Liver (tissue), 8 donors: ENCODE measurements at regions not wholly inside any gene's neighbourhood (a gene's known extent, or its start where the extent isn't known, plus 50 kb on each side); places are given as distances from the start of the nearest gene placed in this dataset.

Experiments used
- DNase-seq: peaks from one replicate; pipeline ENCODE4 v3.0.0-alpha.2; 2017; ENCODE audit warnings: low spot score
- H3K27ac ChIP-seq, 2 donors: one replicate each; pipeline ENCODE4 v1.7.0; 2013; ENCODE audit warnings: inconsistent platforms in 2 of 2, low read length in 2 of 2, control low read depth in 1 of 2, low read depth in 1 of 2, mild to moderate bottlenecking in 1 of 2
- H3K27me3 ChIP-seq, 4 donors: one replicate each; pipeline versions ENCODE4 v1.6.1 to v1.7.0; 2013; ENCODE audit warnings: low read length in 3 of 4, inconsistent platforms in 1 of 4, mild to moderate bottlenecking in 1 of 4, moderate library complexity in 1 of 4; ENCODE audit not compliant: control insufficient read depth in 4 of 4, insufficient read depth in 4 of 4
- H3K36me3 ChIP-seq, 4 donors: one replicate each; pipeline versions ENCODE4 v1.6.1 to v1.7.0; 2013; ENCODE audit warnings: low read length in 3 of 4, mild to moderate bottlenecking in 3 of 4, low read depth in 1 of 4, moderate library complexity in 1 of 4; ENCODE audit not compliant: control insufficient read depth in 4 of 4, insufficient read depth in 3 of 4
- H3K4me1 ChIP-seq, 4 donors: one replicate each; pipeline versions ENCODE4 v1.6.1 to v1.7.0; 2013; ENCODE audit warnings: low read length in 3 of 4, mild to moderate bottlenecking in 3 of 4, moderate library complexity in 1 of 4; ENCODE audit not compliant: control insufficient read depth in 4 of 4, insufficient read depth in 4 of 4
- H3K4me3 ChIP-seq, 3 donors: one replicate each; pipeline versions ENCODE4 v1.6.1 to v1.7.0; 2013; ENCODE audit warnings: low read length in 3 of 3, control low read depth in 1 of 3, low read depth in 1 of 3, mild to moderate bottlenecking in 1 of 3
- H3K9ac ChIP-seq, 2 donors: one replicate each; pipeline ENCODE4 v1.7.0; 2013; ENCODE audit warnings: low read length in 2 of 2, mild to moderate bottlenecking in 2 of 2, moderate library complexity in 2 of 2, control low read depth in 1 of 2, low read depth in 1 of 2
- H3K9me3 ChIP-seq, 4 donors: one replicate each; pipeline versions ENCODE4 v1.6.1 to v1.7.0; 2013; ENCODE audit warnings: low read length in 3 of 4; ENCODE audit not compliant: control insufficient read depth in 4 of 4
- CTCF ChIP-seq: fragments of 150-350 bp; IDR thresholded peaks from 2 replicates; pipeline ENCODE4 v1.5.1; 2017; ENCODE audit warnings: improper control_type of control experiment, low read depth, low read length; ENCODE audit not compliant: missing input control
- EGR1 ChIP-seq, 2 donors: IDR thresholded peaks; 2 replicates each; pipeline ENCODE4 v1.6.1; 2016 to 2018; ENCODE audit warnings: antibody characterized with exemption in 2 of 2, low read depth in 2 of 2
- FOXA1 ChIP-seq: IDR thresholded peaks from 2 replicates; pipeline ENCODE4 v1.6.1; 2016; ENCODE audit warnings: antibody characterized with exemption
- FOXA2 ChIP-seq: IDR thresholded peaks from 2 replicates; pipeline ENCODE4 v1.6.1; 2016; ENCODE audit warnings: antibody characterized with exemption
- HNF4A ChIP-seq, 2 donors: conservative IDR thresholded peaks; 2 replicates each; pipeline ENCODE4 v1.6.1; 2016; ENCODE audit warnings: antibody characterized with exemption in 2 of 2, mild to moderate bottlenecking in 2 of 2
- HNF4G ChIP-seq: IDR thresholded peaks from 2 replicates; pipeline ENCODE4 v1.6.1; 2016; ENCODE audit warnings: antibody characterized with exemption
- MAX ChIP-seq: IDR thresholded peaks from 2 replicates; pipeline ENCODE4 v1.6.1; 2016; ENCODE audit warnings: antibody characterized with exemption
- NR2F2 ChIP-seq: IDR thresholded peaks from 2 replicates; pipeline ENCODE4 v1.6.1; 2016; ENCODE audit warnings: antibody characterized with exemption
- RXRA ChIP-seq, 2 donors: IDR thresholded peaks; 2 replicates each; pipeline ENCODE4 v1.6.1; 2017 to 2018; ENCODE audit warnings: antibody characterized with exemption in 2 of 2, mild to moderate bottlenecking in 1 of 2
- SP1 ChIP-seq: IDR thresholded peaks from 2 replicates; pipeline ENCODE4 v1.6.1; 2018; ENCODE audit warnings: antibody characterized with exemption, mild to moderate bottlenecking
- TAF1 ChIP-seq: conservative IDR thresholded peaks from 2 replicates; pipeline ENCODE4 v1.6.1; 2016; ENCODE audit warnings: antibody characterized with exemption, mild to moderate bottlenecking
- YY1 ChIP-seq: IDR thresholded peaks from 2 replicates; pipeline ENCODE4 v1.6.1; 2016; ENCODE audit warnings: antibody characterized with exemption, mild to moderate bottlenecking
- ZBTB33 ChIP-seq: IDR thresholded peaks from 2 replicates; pipeline ENCODE4 v1.6.1; 2016; ENCODE audit warnings: antibody characterized with exemption
- WGBS: extraction: QIAGEN DNeasy Blood & Tissue Kit; methylation state at CpG from one replicate; pipeline ENCODE4 v1.1.7; 2013; 5-methylcytosine and 5-hydroxymethylcytosine counted together
- donor health status: healthy.
- donor health status: healthy.
- donor health status: healthy.
- donor health status: healthy.
- donor health status: healthy.

GRCh38 chr3:157914882-157915281, 191.3 kb downstream of the SHOX2 start:
- Histone ChIP-seq H3K27me3 (no peaks in the 10 kb centered on the region), H3K9ac (no peak overlapping the region), H3K4me3 (no peak overlapping the region), H3K9me3 (no peaks in the 10 kb centered on the region), H3K27ac (no peak overlapping the region), H3K36me3 (no peaks in the 10 kb centered on the region), H3K4me1 (no peaks in the 10 kb centered on the region)
- no peak for TF ChIP-seq SP1
- TF ChIP-seq NR2F2, result no peak
- no peak for DNase-seq

GRCh38 chr3:157913741-157914150, 192.5 kb downstream of the SHOX2 start:
- no peak overlapping the region for H3K9ac ChIP-seq
- H3K9me3 ChIP-seq, result no peaks in the 10 kb centered on the region
- H3K27ac ChIP-seq, result no peak overlapping the region
- H3K36me3 ChIP-seq, result no peaks in the 10 kb centered on the region
- DNase-seq, result no peak
- TF ChIP-seq HNF4A (conservative IDR thresholded peaks at IDR 0.05), result no peak
- no peak for TF ChIP-seq YY1
- TF ChIP-seq TAF1, result no peak
- no peak for TF ChIP-seq MAX
- TF ChIP-seq RXRA (IDR thresholded peaks at IDR 0.05), result no peak
- TF ChIP-seq CTCF, result no peak
- TF ChIP-seq ZBTB33, result no peak
- TF ChIP-seq EGR1 (IDR thresholded peaks at IDR 0.05; ENCODE audit: low read depth in 2 of 2), result no peak
- no peak for TF ChIP-seq HNF4G
- no peak for TF ChIP-seq FOXA2
- TF ChIP-seq SP1, result no peak
- no peak for TF ChIP-seq FOXA1
- H3K4me1 ChIP-seq, result no peaks in the 10 kb centered on the region
- no peak overlapping the region for H3K4me3 ChIP-seq
- no peaks in the 10 kb centered on the region for H3K27me3 ChIP-seq
- WGBS, result 71% methylated on average over 1 of the region's 1 CpG

- H3K9ac ChIP-seq, result no peak overlapping the region
- H3K4me3 ChIP-seq, result no peak overlapping the region
- WGBS, result 75% methylated on average over 5 of the region's 5 CpGs
- H3K36me3 ChIP-seq, result no peaks in the 10 kb centered on the region
- H3K4me1 ChIP-seq, result no peaks in the 10 kb centered on the region
- DNase-seq, result no peak
- no peak for TF ChIP-seq YY1
- no peaks in the 10 kb centered on the region for H3K27me3 ChIP-seq
- H3K27ac ChIP-seq, result no peak overlapping the region
- no peaks in the 10 kb centered on the region for H3K9me3 ChIP-seq
These were observed 193.4 kb downstream of the SHOX2 start for GRCh38 chr3:157912514-157913451.
